Natural killer cell (primary cell): ENCODE measurements at regions not wholly inside any gene's neighbourhood (a gene's known extent, or its start where the extent isn't known, plus 50 kb on each side); places are given as distances from the start of the nearest gene placed in this dataset.

ENCODE experiments used
- ATAC-seq, 3 donors: fragments of 150-1000 bp in 2 of 3; fragments of 200-7000 bp in 1 of 3; cut with Tn5 transposase; 1 replicate in 1 of 3; 2 replicates in 2 of 3; pipeline ENCODE4 v1.10.0; 2021; ENCODE audit warnings: mild to moderate bottlenecking in 2 of 3, moderate library complexity in 2 of 3
- DNase-seq, 2 donors: peaks; one replicate each; pipeline versions ENCODE4 v3.0.0 to v3.0.0-alpha.2; 2013 to 2021; ENCODE audit warnings: mixed read lengths in 1 of 2
- H3K27ac ChIP-seq: one replicate; pipeline ENCODE4 v1.5.1; 2013; ENCODE audit warnings: mild to moderate bottlenecking, low read length
- H3K27me3 ChIP-seq: one replicate; pipeline ENCODE4 v1.6.1; 2013; ENCODE audit warnings: low read length; ENCODE audit not compliant: control insufficient read depth, insufficient read depth
- H3K36me3 ChIP-seq: one replicate; pipeline ENCODE4 v1.6.1; 2013; ENCODE audit warnings: low read length; ENCODE audit not compliant: control insufficient read depth, insufficient read depth
- H3K4me1 ChIP-seq: one replicate; pipeline ENCODE4 v1.6.1; 2013; ENCODE audit warnings: low read length; ENCODE audit not compliant: control insufficient read depth, insufficient read depth
- H3K4me3 ChIP-seq: one replicate; pipeline ENCODE4 v1.5.1; 2013; ENCODE audit warnings: low read length
- H3K9me3 ChIP-seq: one replicate; pipeline ENCODE4 v1.6.1; 2013; ENCODE audit warnings: low read length; ENCODE audit not compliant: control insufficient read depth, insufficient read depth
- H3K27ac Mint-ChIP-seq, 2 donors: one replicate each; pipeline ENCODE4 v1.8.0; 2022; ENCODE audit warnings: mild to moderate bottlenecking in 2 of 2, mixed read lengths in 2 of 2, moderate library complexity in 1 of 2
- H3K27me3 Mint-ChIP-seq, 2 donors: one replicate each; pipeline ENCODE4 v1.8.0; 2022; ENCODE audit warnings: low read depth in 2 of 2, mixed read lengths in 2 of 2
- H3K36me3 Mint-ChIP-seq: one replicate; pipeline ENCODE4 v1.8.0; 2022; ENCODE audit warnings: mixed read lengths
- H3K4me1 Mint-ChIP-seq, 2 donors: one replicate each; pipeline ENCODE4 v1.8.0; 2022; ENCODE audit warnings: mixed read lengths in 2 of 2
- H3K4me3 Mint-ChIP-seq: one replicate; pipeline ENCODE4 v1.8.0; 2022; ENCODE audit warnings: mild to moderate bottlenecking, moderate library complexity, mixed read lengths
- H3K9me3 Mint-ChIP-seq, 2 donors: one replicate each; pipeline ENCODE4 v1.8.0; 2022; ENCODE audit warnings: mixed read lengths in 2 of 2
- CTCF ChIP-seq: fragments of 200-600 bp; IDR thresholded peaks from one replicate; pipeline ENCODE4 v1.8.0; 2022; ENCODE audit warnings: antibody characterized with exemption
- WGBS: methylation state at CpG from one replicate; pipeline ENCODE4 v1.1.7; 2013; ENCODE audit warnings: missing lambda C conversion rate; ENCODE audit not compliant: insufficient coverage; 5-methylcytosine and 5-hydroxymethylcytosine counted together
- intact Hi-C: fragments of 100-400 bp; cut with micrococcal nuclease; formaldehyde crosslinking; loops from one replicate; pipeline ENCODE4 v1.14.2; 2022

DNA sequence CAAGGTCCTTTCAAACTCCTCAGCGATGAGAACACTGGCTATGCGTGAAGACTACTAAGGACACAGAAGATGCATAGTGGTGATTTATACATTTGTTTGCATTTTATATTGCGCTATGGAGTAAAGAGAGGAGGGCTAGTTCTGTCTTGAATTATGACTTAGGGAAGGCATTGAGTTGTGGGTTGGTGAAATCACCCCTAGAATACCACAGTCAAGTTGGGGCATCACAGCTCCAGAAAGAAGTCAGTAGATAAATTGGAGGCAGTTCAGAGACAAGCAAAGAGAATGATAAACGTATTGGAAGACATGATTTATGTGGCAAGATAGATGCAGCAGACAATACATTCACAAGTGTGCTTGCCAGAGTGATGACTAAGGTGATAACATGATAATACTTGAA, 460.4 kb downstream of the EPHA4 start:
- Mint-ChIP-seq H3K27me3 (peaks cover 0 to 5% of the 10 kb centered on the region in 2 donors), H3K4me1 (no peaks in the 10 kb centered on the region), H3K36me3 (no peaks in the 10 kb centered on the region), H3K9me3 (no peaks in the 10 kb centered on the region), H3K27ac (no peak overlapping the region), H3K4me3 (no peak overlapping the region)
- TF ChIP-seq CTCF = no peak
- no peaks in the 10 kb centered on the region for H3K27me3 ChIP-seq
- no peaks in the 10 kb centered on the region for H3K36me3 ChIP-seq
- H3K4me3 ChIP-seq = no peak overlapping the region
- no peaks in the 10 kb centered on the region for H3K9me3 ChIP-seq
- no peak for DNase-seq
- no peak overlapping the region for H3K27ac ChIP-seq
- no peak for ATAC-seq
- no peaks in the 10 kb centered on the region for H3K4me1 ChIP-seq
- WGBS = 82% methylated on average over 4 of the region's 4 CpGs
- intact Hi-C loops = no loop called here

DNA sequence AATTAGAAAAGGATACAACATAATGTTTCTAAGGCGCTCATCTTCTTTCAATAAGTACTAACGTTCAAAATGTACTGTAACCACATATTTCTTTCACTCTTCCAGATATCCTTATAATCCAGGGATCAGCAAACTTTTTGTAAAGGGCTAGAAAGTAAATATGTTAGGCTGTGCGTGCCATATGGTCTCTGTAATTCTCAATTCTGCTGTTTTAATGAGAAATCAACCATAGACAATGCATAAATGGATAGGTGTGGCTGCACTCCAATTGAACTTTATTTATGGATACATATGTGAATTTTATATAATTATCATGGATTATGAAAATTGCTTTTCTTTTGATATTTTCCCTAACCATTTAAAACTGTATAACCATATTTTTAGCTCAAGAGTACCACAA, 459.4 kb downstream of the EPHA4 start:
- no peaks in the 10 kb centered on the region for H3K9me3 Mint-ChIP-seq
- no peak overlapping the region for H3K4me3 Mint-ChIP-seq
- Histone ChIP-seq H3K27ac (no peak overlapping the region), H3K36me3 (no peaks in the 10 kb centered on the region), H3K4me3 (no peak overlapping the region), H3K4me1 (no peaks in the 10 kb centered on the region), H3K9me3 (no peaks in the 10 kb centered on the region), H3K27me3 (no peaks in the 10 kb centered on the region)
- intact Hi-C loops = no loop called here
- no peak for TF ChIP-seq CTCF
- DNase-seq (no peak), ATAC-seq (no peak)
- H3K27me3 Mint-ChIP-seq = peaks cover 0 to 5% of the 10 kb centered on the region in 2 donors
- H3K4me1 Mint-ChIP-seq = no peaks in the 10 kb centered on the region
- no peaks in the 10 kb centered on the region for H3K36me3 Mint-ChIP-seq
- no CpG with 5 or more reads among the region's 3 CpGs for WGBS
- no peak overlapping the region for H3K27ac Mint-ChIP-seq

- H3K27ac ChIP-seq = no peak overlapping the region
- whole genome bisulfite sequencing = 84% methylated on average over 3 of the region's 3 CpGs
- DNase-seq (no peak), ATAC-seq (no peak)
- Mint-ChIP-seq H3K27ac (no peak overlapping the region), H3K36me3 (no peaks in the 10 kb centered on the region), H3K27me3 (peaks cover 0 to 5% of the 10 kb centered on the region in 2 donors), H3K4me1 (no peaks in the 10 kb centered on the region), H3K4me3 (no peak overlapping the region), H3K9me3 (no peaks in the 10 kb centered on the region)
- intact Hi-C loops = no loop called here
- no peaks in the 10 kb centered on the region for H3K36me3 ChIP-seq
- H3K4me1 ChIP-seq = no peaks in the 10 kb centered on the region
- TF ChIP-seq CTCF = no peak
- no peaks in the 10 kb centered on the region for H3K9me3 ChIP-seq
- no peaks in the 10 kb centered on the region for H3K27me3 ChIP-seq
- no peak overlapping the region for H3K4me3 ChIP-seq
These were observed 456.2 kb downstream of the EPHA4 start for GRCh38 chr2:221115944-221116343.

DNA sequence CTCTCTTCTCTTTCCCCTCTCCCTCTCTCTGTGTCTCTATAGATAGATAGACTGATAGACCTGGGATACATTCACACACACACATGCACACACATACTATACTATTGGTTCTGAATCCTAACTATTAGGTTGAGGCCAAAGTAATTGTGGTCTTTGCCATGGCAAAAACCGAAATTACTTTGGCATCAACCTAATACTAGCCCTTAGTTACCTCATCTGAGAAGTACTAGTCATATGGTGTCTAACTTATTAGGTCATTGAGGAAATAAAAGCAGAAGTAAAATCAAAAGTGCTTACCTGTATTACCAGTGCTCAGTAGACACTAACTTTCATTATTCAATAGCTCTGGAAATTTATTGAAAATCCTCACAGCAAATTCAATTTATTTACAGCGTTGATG, 451.5 kb downstream of the EPHA4 start:
- Histone ChIP-seq H3K4me1 (no peaks in the 10 kb centered on the region), H3K27ac (no peak overlapping the region), H3K36me3 (no peaks in the 10 kb centered on the region), H3K4me3 (no peak overlapping the region), H3K9me3 (no peaks in the 10 kb centered on the region), H3K27me3 (no peaks in the 10 kb centered on the region)
- no peak overlapping the region for H3K4me3 Mint-ChIP-seq
- H3K4me1 Mint-ChIP-seq = no peaks in the 10 kb centered on the region
- ATAC-seq (no peak), DNase-seq (no peak)
- no peaks in the 10 kb centered on the region for H3K36me3 Mint-ChIP-seq
- TF ChIP-seq CTCF = no peak
- no peaks in the 10 kb centered on the region for H3K9me3 Mint-ChIP-seq
- intact Hi-C loops = no loop called here
- H3K27ac Mint-ChIP-seq = no peak overlapping the region
- H3K27me3 Mint-ChIP-seq = peaks cover 0 to 13% of the 10 kb centered on the region in 2 donors
- 52% methylated on average over 2 of the region's 2 CpGs for WGBS
